ENCODE measurements at regions not wholly inside any gene's neighbourhood (a gene's known extent, or its start where the extent isn't known, plus 50 kb on each side); places are given as distances from the start of the nearest gene placed in this dataset.

- TF ChIP-seq ZNF592 (IDR thresholded peaks at IDR 0.05) (no peak), CUX1 (IDR thresholded peaks at IDR 0.05; ENCODE audit: insufficient replicate concordance, low read depth, low read length) (no peak), HSF1 (IDR thresholded peaks at IDR 0.05; ENCODE audit: low read depth, low read length) (no peak), ZBTB33 (IDR thresholded peaks at IDR 0.05) (no peak), TCF3 (IDR thresholded peaks at IDR 0.05; ENCODE audit: borderline replicate concordance, insufficient read depth, low read depth, low read length) (no peak), NR2F1 (conservative IDR thresholded peaks at IDR 0.05) (no peak), ZBTB40 (IDR thresholded peaks at IDR 0.05; ENCODE audit: borderline replicate concordance) (no peak)
These were observed 588.9 kb downstream of the MAT2B start (continued) for GRCh38 chr5:164094291-164094690.

Data from GM12878 (cell line).